Left lung (tissue), 4 donors: ENCODE measurements at regions not wholly inside any gene's neighbourhood (a gene's known extent, or its start where the extent isn't known, plus 50 kb on each side); places are given as distances from the start of the nearest gene placed in this dataset.
"Not testable (repeated sequence)": the region's sequence is repeated elsewhere in the genome, so short reads cannot be mapped to it uniquely, and the experiment has no call there.

Source experiments
- ATAC-seq: fragments of 200-7000 bp; cut with Tn5 transposase; one replicate; pipeline ENCODE4 v1.9.1; 2020; ENCODE audit warnings: moderate library complexity
- DNase-seq, 4 donors: peaks; one replicate each; pipeline ENCODE4 v3.0.0-alpha.2; 2013 to 2020
- H3K27ac ChIP-seq, 2 donors: fragments of 200-600 bp; sonication (generic) in 1 of 2; one replicate each; pipeline versions ENCODE4 v1.5.0 to v1.8.0; 2020 to 2021
- H3K27me3 ChIP-seq, 2 donors: fragments of 200-600 bp; sonication (generic) in 1 of 2; one replicate each; pipeline versions ENCODE4 v1.5.0 to v1.8.0; 2020 to 2021
- H3K36me3 ChIP-seq, 2 donors: fragments of 200-600 bp; sonication (generic) in 1 of 2; one replicate each; pipeline versions ENCODE4 v1.5.0 to v1.8.0; 2020 to 2021
- H3K4me1 ChIP-seq, 2 donors: fragments of 200-600 bp; one replicate each; pipeline ENCODE4 v1.8.0; 2021
- H3K4me3 ChIP-seq, 2 donors: fragments of 200-600 bp; sonication (generic) in 1 of 2; one replicate each; pipeline versions ENCODE4 v1.5.0 to v1.8.0; 2020 to 2021; ENCODE audit warnings: mild to moderate bottlenecking in 1 of 2
- H3K9me3 ChIP-seq, 2 donors: fragments of 200-600 bp; sonication (generic) in 1 of 2; one replicate each; pipeline versions ENCODE4 v1.5.0 to v1.8.0; 2020 to 2021
- intact Hi-C, 2 donors: fragments of 100-400 bp; cut with DNase I; formaldehyde crosslinking; loops; one replicate each; pipeline versions ENCODE4 v1.11.2 to v1.14.2; 2022
- TF ChIP-seq, protein P1 (sequence below), 2 donors: fragments of 200-600 bp; sonication (generic) in 1 of 2; IDR thresholded peaks; one replicate each; pipeline versions ENCODE4 v1.5.0 to v1.8.0; 2021; ENCODE audit warnings: antibody characterized with exemption in 2 of 2
- donor health status: DM: no; HTN: yes; CAD: no.
- donor health status: DM: no; HTN: no; CAD: no.

DNA sequence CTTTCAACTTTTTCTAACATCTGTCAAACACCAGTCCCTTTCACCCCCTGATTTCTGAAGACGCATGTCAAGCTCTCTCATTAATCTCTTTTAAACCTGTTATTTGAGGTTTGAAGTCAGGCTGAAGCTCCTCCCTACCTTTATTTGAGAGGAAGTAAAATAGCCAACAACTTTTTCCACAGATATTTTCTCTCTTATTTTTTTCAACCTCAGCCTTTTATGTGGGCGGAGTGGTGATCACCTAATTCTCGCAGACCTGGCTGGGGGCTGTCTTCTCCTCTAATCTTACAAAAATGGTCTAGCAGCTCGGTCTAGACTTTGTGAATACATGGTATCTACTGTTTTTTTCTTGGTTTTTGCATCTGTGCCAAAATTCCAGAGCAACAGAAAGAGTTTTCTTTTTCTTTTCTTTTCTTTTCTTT, 395.7 kb upstream of the ACTBL2 start:
- Histone ChIP-seq H3K4me3 (no peak overlapping the region), H3K9me3 (no peaks in the 10 kb centered on the region), H3K27me3 (no peaks in the 10 kb centered on the region), H3K4me1 (no peaks in the 10 kb centered on the region), H3K27ac (no peak overlapping the region), H3K36me3 (no peaks in the 10 kb centered on the region)
- no peak for ATAC-seq
- no peak for DNase-seq
- TF ChIP-seq, protein P1, sequence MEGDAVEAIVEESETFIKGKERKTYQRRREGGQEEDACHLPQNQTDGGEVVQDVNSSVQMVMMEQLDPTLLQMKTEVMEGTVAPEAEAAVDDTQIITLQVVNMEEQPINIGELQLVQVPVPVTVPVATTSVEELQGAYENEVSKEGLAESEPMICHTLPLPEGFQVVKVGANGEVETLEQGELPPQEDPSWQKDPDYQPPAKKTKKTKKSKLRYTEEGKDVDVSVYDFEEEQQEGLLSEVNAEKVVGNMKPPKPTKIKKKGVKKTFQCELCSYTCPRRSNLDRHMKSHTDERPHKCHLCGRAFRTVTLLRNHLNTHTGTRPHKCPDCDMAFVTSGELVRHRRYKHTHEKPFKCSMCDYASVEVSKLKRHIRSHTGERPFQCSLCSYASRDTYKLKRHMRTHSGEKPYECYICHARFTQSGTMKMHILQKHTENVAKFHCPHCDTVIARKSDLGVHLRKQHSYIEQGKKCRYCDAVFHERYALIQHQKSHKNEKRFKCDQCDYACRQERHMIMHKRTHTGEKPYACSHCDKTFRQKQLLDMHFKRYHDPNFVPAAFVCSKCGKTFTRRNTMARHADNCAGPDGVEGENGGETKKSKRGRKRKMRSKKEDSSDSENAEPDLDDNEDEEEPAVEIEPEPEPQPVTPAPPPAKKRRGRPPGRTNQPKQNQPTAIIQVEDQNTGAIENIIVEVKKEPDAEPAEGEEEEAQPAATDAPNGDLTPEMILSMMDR (IDR thresholded peaks at IDR 0.05), result no peak
- intact Hi-C loops, result no loop called here

DNA sequence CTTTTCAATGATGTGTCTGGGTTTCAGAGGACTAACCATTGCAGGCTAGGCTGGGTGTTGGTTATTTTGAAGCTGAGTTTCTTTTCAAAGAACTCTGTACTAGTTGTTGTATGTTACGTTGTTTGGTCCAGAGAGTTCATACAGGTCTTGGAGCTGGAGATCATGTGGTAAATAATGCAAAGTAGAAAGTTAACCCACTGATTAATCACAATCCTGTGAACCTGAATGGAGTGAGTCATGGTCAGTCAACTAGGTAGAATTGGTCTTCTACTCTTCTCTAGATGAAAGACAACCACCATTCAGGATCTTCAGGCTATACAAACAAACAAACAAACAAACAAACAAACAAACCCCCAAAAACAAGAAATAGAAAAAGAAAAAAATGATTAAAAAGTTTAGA, 388.9 kb upstream of the ACTBL2 start:
- ATAC-seq (no peak), DNase-seq (no peak)
- H3K27ac ChIP-seq, result no peak overlapping the region
- no peaks in the 10 kb centered on the region for H3K36me3 ChIP-seq
- H3K9me3 ChIP-seq, result peaks cover 0 to 1% of the 10 kb centered on the region in 2 donors
- H3K27me3 ChIP-seq, result no peaks in the 10 kb centered on the region
- TF ChIP-seq, protein P1 (IDR thresholded peaks at IDR 0.05), result no peak
- H3K4me3 ChIP-seq, result no peak overlapping the region
- intact Hi-C loops, result no loop called here
- H3K4me1 ChIP-seq, result no peaks in the 10 kb centered on the region

DNA sequence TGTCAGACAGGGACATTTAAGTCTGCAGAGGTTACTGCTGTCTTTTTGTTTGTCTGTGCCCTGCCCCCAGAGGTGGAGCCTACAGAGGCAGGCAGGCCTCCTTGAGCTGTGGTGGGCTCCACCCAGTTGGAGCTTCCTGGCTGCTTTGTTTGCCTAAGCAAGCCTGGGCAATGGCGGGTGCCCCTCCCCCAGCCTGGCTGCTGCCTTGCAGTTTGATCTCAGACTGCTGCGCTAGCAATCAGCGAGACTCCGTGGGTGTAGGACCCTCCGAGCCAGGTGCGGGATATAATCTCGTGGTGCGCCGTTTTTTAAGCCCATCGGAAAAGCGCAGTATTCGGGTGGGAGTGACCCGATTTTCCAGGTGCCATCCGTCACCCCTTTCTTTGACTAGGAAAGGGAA, 387.7 kb upstream of the ACTBL2 start:
- H3K9me3 ChIP-seq, DNase-seq, H3K4me3 ChIP-seq, H3K36me3 ChIP-seq, H3K27me3 ChIP-seq, ATAC-seq, intact Hi-C loops, H3K4me1 ChIP-seq, H3K27ac ChIP-seq: not testable (repeated sequence)

DNA sequence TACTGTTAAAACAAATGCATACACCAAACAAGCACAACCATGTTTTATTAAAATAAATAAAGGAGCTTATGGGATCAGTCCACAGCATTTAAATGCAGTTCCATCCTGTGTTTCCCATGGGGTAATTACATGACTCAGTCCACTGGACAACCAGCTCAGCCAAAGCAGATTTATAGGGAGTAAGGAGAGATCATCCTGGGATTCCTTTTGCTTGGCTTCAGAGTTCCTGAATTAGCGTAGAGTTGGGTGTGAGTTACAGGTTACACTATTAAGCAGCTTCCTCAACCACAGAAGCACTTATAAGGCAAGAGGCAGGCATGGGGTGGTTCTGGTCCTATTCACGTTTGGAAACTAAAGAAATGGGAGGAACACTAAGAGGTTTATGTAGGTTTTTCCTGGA, 381.1 kb upstream of the ACTBL2 start:
- no peaks in the 10 kb centered on the region for H3K36me3 ChIP-seq
- H3K27ac ChIP-seq, result no peak overlapping the region
- intact Hi-C loops, result no loop called here
- no peak overlapping the region for H3K4me3 ChIP-seq
- H3K4me1 ChIP-seq, result no peaks in the 10 kb centered on the region
- H3K9me3 ChIP-seq, result peaks cover 0 to 3% of the 10 kb centered on the region in 2 donors
- TF ChIP-seq, protein P1 (IDR thresholded peaks at IDR 0.05), result no peak
- DNase-seq (no peak), ATAC-seq (no peak)
- H3K27me3 ChIP-seq, result no peaks in the 10 kb centered on the region

DNA sequence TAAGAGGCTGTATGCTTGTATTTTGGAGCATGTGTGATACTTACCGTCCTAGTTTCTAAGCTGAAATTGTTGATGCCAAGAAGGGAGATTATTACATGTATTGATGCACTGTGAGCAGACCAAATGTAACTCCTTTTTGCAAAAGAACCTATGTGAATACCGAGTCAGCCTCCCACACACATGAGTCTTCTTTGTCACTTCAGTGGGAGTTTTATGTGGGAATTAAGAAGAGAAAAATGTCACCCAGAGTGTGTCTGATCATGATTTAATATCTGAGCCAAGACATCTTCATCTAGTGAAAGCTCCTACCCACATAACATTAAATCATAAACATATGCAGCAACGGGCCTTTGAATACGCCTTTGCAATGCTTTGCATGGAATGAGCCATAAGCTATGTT, 380.3 kb upstream of the ACTBL2 start:
- H3K9me3 ChIP-seq, result peaks cover 0 to 3% of the 10 kb centered on the region in 2 donors
- no peaks in the 10 kb centered on the region for H3K36me3 ChIP-seq
- ATAC-seq (no peak), DNase-seq (no peak)
- H3K4me3 ChIP-seq, result no peak overlapping the region
- H3K27me3 ChIP-seq, result no peaks in the 10 kb centered on the region
- no peaks in the 10 kb centered on the region for H3K4me1 ChIP-seq
- TF ChIP-seq, protein P1 (IDR thresholded peaks at IDR 0.05), result no peak
- H3K27ac ChIP-seq, result no peak overlapping the region
- intact Hi-C loops, result no loop called here

DNA sequence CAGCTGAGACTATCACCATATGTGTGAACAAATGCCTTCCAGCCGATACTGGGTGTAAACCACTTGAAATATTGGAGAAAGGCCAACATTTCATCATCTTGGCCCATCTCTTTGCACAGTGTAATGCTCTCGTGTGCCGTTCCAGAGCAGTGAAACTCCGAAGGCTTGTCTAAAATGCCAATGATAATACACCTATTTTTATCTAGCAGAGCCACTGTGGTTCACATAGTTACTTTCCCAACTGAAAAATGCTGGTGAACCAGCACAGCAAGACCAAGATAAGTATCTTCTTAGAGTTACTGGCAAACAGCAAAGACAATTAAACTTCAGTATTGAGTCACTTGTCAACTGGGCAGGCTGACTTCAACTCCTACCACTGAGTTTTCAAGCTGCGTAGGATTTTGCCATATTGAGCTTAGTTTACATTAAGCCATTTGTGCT, 379.9 kb upstream of the ACTBL2 start:
- DNase-seq (no peak), ATAC-seq (peak; percentile 24)
- TF ChIP-seq, protein P1 (IDR thresholded peaks at IDR 0.05), result no peak
- Histone ChIP-seq H3K36me3 (no peaks in the 10 kb centered on the region), H3K9me3 (peaks cover 0 to 3% of the 10 kb centered on the region in 2 donors), H3K27me3 (no peaks in the 10 kb centered on the region), H3K4me3 (no peak overlapping the region), H3K27ac (no peak overlapping the region), H3K4me1 (no peaks in the 10 kb centered on the region)
- intact Hi-C loops, result no loop called here
